Left lung (tissue), 4 donors: ENCODE measurements at regions not wholly inside any gene's neighbourhood (a gene's known extent, or its start where the extent isn't known, plus 50 kb on each side); places are given as distances from the start of the nearest gene placed in this dataset.
A peak's percentile ranks its signal among the peaks of the same experiment; 100 is the strongest.

Experiments used
- ATAC-seq: fragments of 200-7000 bp; cut with Tn5 transposase; one replicate; pipeline ENCODE4 v1.9.1; 2020; ENCODE audit warnings: moderate library complexity
- DNase-seq, 4 donors: peaks; one replicate each; pipeline ENCODE4 v3.0.0-alpha.2; 2013 to 2020
- H3K27ac ChIP-seq, 2 donors: fragments of 200-600 bp; sonication (generic) in 1 of 2; one replicate each; pipeline versions ENCODE4 v1.5.0 to v1.8.0; 2020 to 2021
- H3K27me3 ChIP-seq, 2 donors: fragments of 200-600 bp; sonication (generic) in 1 of 2; one replicate each; pipeline versions ENCODE4 v1.5.0 to v1.8.0; 2020 to 2021
- H3K36me3 ChIP-seq, 2 donors: fragments of 200-600 bp; sonication (generic) in 1 of 2; one replicate each; pipeline versions ENCODE4 v1.5.0 to v1.8.0; 2020 to 2021
- H3K4me1 ChIP-seq, 2 donors: fragments of 200-600 bp; one replicate each; pipeline ENCODE4 v1.8.0; 2021
- H3K4me3 ChIP-seq, 2 donors: fragments of 200-600 bp; sonication (generic) in 1 of 2; one replicate each; pipeline versions ENCODE4 v1.5.0 to v1.8.0; 2020 to 2021; ENCODE audit warnings: mild to moderate bottlenecking in 1 of 2
- H3K9me3 ChIP-seq, 2 donors: fragments of 200-600 bp; sonication (generic) in 1 of 2; one replicate each; pipeline versions ENCODE4 v1.5.0 to v1.8.0; 2020 to 2021
- intact Hi-C, 2 donors: fragments of 100-400 bp; cut with DNase I; formaldehyde crosslinking; loops; one replicate each; pipeline versions ENCODE4 v1.11.2 to v1.14.2; 2022
- TF ChIP-seq, protein P1 (sequence below), 2 donors: fragments of 200-600 bp; sonication (generic) in 1 of 2; IDR thresholded peaks; one replicate each; pipeline versions ENCODE4 v1.5.0 to v1.8.0; 2021; ENCODE audit warnings: antibody characterized with exemption in 2 of 2
- donor health status: DM: no; HTN: yes; CAD: no.
- donor health status: DM: no; HTN: no; CAD: no.

GRCh38 chr4:159608436-159608835 is 505.6 kb downstream of the RAPGEF2 start:
- Histone ChIP-seq H3K36me3 (no peaks in the 10 kb centered on the region), H3K27me3 (no peaks in the 10 kb centered on the region), H3K27ac (no peak overlapping the region), H3K4me1 (no peaks in the 10 kb centered on the region), H3K9me3 (no peaks in the 10 kb centered on the region), H3K4me3 (no peak overlapping the region)
- intact Hi-C loops: no loop called here
- DNase-seq (no peak), ATAC-seq (no peak)
- TF ChIP-seq, protein P1, sequence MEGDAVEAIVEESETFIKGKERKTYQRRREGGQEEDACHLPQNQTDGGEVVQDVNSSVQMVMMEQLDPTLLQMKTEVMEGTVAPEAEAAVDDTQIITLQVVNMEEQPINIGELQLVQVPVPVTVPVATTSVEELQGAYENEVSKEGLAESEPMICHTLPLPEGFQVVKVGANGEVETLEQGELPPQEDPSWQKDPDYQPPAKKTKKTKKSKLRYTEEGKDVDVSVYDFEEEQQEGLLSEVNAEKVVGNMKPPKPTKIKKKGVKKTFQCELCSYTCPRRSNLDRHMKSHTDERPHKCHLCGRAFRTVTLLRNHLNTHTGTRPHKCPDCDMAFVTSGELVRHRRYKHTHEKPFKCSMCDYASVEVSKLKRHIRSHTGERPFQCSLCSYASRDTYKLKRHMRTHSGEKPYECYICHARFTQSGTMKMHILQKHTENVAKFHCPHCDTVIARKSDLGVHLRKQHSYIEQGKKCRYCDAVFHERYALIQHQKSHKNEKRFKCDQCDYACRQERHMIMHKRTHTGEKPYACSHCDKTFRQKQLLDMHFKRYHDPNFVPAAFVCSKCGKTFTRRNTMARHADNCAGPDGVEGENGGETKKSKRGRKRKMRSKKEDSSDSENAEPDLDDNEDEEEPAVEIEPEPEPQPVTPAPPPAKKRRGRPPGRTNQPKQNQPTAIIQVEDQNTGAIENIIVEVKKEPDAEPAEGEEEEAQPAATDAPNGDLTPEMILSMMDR (IDR thresholded peaks at IDR 0.05): no peak

DNA sequence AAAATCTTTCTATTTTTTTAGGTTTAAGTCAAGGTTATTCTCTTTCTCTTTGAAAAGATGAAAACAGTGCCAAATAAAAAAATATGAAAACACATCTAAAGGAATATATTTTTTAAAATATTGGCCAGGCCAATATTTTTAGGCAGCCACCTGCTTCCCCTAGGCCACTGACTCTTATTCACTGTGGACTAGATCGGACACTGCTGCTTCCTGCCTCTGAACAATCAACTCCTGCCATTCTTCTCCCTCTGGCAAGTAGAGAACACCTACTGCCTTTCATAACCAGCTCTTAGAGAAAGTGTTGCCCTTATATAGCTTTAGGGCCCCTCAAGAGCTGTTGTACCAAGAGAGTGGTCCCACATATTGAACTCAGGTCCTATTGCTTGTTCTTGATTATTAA is 529.2 kb downstream of the RAPGEF2 start:
- peaks cover 0 to 11% of the 10 kb centered on the region in 2 donors for H3K9me3 ChIP-seq

GRCh38 chr4:159639671-159640323 is 536.9 kb downstream of the RAPGEF2 start:
- Histone ChIP-seq H3K36me3 (no peaks in the 10 kb centered on the region), H3K4me1 (no peaks in the 10 kb centered on the region), H3K27me3 (no peaks in the 10 kb centered on the region), H3K4me3 (no peak overlapping the region), H3K9me3 (no peaks in the 10 kb centered on the region), H3K27ac (no peak overlapping the region)
- DNase-seq (no peak), ATAC-seq (no peak)
- TF ChIP-seq, protein P1 (IDR thresholded peaks at IDR 0.05): no peak
- intact Hi-C loops: no loop called here

More for the DNA sequence above, 529.2 kb downstream of the RAPGEF2 start:
- Histone ChIP-seq H3K36me3 (no peaks in the 10 kb centered on the region), H3K4me1 (no peaks in the 10 kb centered on the region), H3K27me3 (no peaks in the 10 kb centered on the region), H3K27ac (no peak overlapping the region), H3K4me3 (no peak overlapping the region)
- no peak for ATAC-seq
- TF ChIP-seq, protein P1 (IDR thresholded peaks at IDR 0.05): no peak
- DNase-seq: peak in 1 of 4 donors; percentile 2
- intact Hi-C loops: no loop called here

GRCh38 chr4:159649237-159649636 is 546.4 kb downstream of the RAPGEF2 start:
- Histone ChIP-seq H3K27ac (no peak overlapping the region), H3K9me3 (peaks cover 0 to 29% of the 10 kb centered on the region in 2 donors), H3K4me1 (no peaks in the 10 kb centered on the region), H3K4me3 (no peak overlapping the region), H3K27me3 (no peaks in the 10 kb centered on the region), H3K36me3 (no peaks in the 10 kb centered on the region)
- intact Hi-C loops: no loop called here
- no peak for DNase-seq
- no peak for ATAC-seq
- TF ChIP-seq, protein P1 (IDR thresholded peaks at IDR 0.05): no peak

DNA sequence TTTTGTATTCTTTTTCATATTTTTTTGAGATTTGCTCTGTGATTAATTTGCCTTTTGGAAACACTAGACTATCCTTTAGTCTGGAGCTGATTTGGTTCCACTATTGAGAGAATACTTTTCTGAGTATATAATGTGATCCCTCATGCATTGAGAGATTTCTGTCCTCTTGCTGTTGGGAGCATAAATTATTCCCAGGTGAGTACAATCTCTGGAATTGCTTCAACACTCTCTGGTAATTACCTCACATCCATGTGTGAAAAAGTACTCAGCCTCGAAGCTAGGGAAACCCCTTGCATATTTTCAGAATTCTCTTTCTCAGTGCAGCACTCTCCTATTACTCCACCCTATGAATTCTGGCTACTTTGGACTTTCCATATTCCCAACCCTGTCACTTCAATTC is 550.0 kb downstream of the RAPGEF2 start:
- intact Hi-C loops: no loop called here
- Histone ChIP-seq H3K4me3 (no peak overlapping the region), H3K27ac (no peak overlapping the region), H3K36me3 (no peaks in the 10 kb centered on the region), H3K9me3 (peaks cover 0 to 28% of the 10 kb centered on the region in 2 donors), H3K4me1 (no peaks in the 10 kb centered on the region), H3K27me3 (no peaks in the 10 kb centered on the region)
- ATAC-seq (no peak), DNase-seq (no peak)
- TF ChIP-seq, protein P1 (IDR thresholded peaks at IDR 0.05): no peak
